Endothelial cell (in vitro differentiated cells): ENCODE measurements at regions not wholly inside any gene's neighbourhood (a gene's known extent, or its start where the extent isn't known, plus 50 kb on each side); places are given as distances from the start of the nearest gene placed in this dataset.

Source experiments
- DNase-seq: peaks from one replicate; pipeline ENCODE4 v3.0.0; 2021; ENCODE audit warnings: low spot score
- H3K27ac Mint-ChIP-seq: one replicate; pipeline ENCODE4 v1.8.0; 2021; ENCODE audit warnings: mixed read lengths, inconsistent platforms; ENCODE audit not compliant: unreplicated experiment
- H3K27me3 Mint-ChIP-seq: one replicate; pipeline ENCODE4 v1.8.0; 2021; ENCODE audit warnings: mild to moderate bottlenecking, moderate library complexity, mixed read lengths, inconsistent platforms; ENCODE audit not compliant: unreplicated experiment
- H3K36me3 Mint-ChIP-seq: one replicate; pipeline ENCODE4 v1.8.0; 2021; ENCODE audit warnings: mild to moderate bottlenecking, low read depth, mixed read lengths, inconsistent platforms; ENCODE audit not compliant: unreplicated experiment
- H3K4me1 Mint-ChIP-seq: one replicate; pipeline ENCODE4 v1.8.0; 2021; ENCODE audit warnings: mild to moderate bottlenecking, mixed read lengths, inconsistent platforms; ENCODE audit not compliant: unreplicated experiment
- H3K4me3 Mint-ChIP-seq: one replicate; pipeline ENCODE4 v1.8.0; 2021; ENCODE audit warnings: mild to moderate bottlenecking, mixed read lengths, inconsistent platforms; ENCODE audit not compliant: unreplicated experiment
- H3K9me3 Mint-ChIP-seq: one replicate; pipeline ENCODE4 v1.8.0; 2021; ENCODE audit warnings: mixed read lengths, inconsistent platforms; ENCODE audit not compliant: unreplicated experiment
- TF ChIP-seq, protein P1 (sequence below): fragments of 200-600 bp; sonication (generic); IDR thresholded peaks from one replicate; pipeline ENCODE4 v1.5.0; 2021; ENCODE audit warnings: antibody characterized with exemption; ENCODE audit not compliant: unreplicated experiment

GRCh38 chr20:21017528-21018085 lies 88.6 kb downstream of the LINC00237 start:
- TF ChIP-seq, protein P1, sequence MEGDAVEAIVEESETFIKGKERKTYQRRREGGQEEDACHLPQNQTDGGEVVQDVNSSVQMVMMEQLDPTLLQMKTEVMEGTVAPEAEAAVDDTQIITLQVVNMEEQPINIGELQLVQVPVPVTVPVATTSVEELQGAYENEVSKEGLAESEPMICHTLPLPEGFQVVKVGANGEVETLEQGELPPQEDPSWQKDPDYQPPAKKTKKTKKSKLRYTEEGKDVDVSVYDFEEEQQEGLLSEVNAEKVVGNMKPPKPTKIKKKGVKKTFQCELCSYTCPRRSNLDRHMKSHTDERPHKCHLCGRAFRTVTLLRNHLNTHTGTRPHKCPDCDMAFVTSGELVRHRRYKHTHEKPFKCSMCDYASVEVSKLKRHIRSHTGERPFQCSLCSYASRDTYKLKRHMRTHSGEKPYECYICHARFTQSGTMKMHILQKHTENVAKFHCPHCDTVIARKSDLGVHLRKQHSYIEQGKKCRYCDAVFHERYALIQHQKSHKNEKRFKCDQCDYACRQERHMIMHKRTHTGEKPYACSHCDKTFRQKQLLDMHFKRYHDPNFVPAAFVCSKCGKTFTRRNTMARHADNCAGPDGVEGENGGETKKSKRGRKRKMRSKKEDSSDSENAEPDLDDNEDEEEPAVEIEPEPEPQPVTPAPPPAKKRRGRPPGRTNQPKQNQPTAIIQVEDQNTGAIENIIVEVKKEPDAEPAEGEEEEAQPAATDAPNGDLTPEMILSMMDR: no peak
- Mint-ChIP-seq H3K9me3 (no peaks in the 10 kb centered on the region), H3K36me3 (no peaks in the 10 kb centered on the region), H3K27ac (no peak overlapping the region), H3K4me1 (no peaks in the 10 kb centered on the region), H3K27me3 (peaks cover 3% of the 10 kb centered on the region), H3K4me3 (no peak overlapping the region)
- DNase-seq: no peak

DNA sequence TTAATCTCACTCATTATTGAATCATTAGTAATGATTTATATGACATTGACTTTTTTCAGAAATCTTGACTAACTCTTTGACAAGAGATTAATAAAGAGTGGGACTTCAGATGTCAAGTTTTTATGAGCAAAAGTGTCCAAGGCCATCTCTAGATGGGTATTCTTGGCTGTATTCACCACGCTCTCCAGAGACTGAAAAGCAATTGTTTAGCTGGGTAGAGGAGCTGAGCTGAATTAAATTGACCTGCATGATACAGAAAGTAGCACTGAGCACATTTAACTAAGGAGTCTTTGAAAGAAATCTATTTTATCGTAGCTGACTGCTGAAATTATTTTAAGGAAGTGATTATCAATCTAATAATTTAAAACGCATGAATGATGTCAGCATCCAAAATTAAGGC lies 89.4 kb downstream of the LINC00237 start:
- H3K4me1 Mint-ChIP-seq: no peaks in the 10 kb centered on the region
- no peaks in the 10 kb centered on the region for H3K36me3 Mint-ChIP-seq
- no peaks in the 10 kb centered on the region for H3K9me3 Mint-ChIP-seq
- TF ChIP-seq, protein P1: no peak
- H3K27ac Mint-ChIP-seq: no peak overlapping the region
- H3K4me3 Mint-ChIP-seq: no peak overlapping the region
- H3K27me3 Mint-ChIP-seq: peaks cover 3% of the 10 kb centered on the region
- DNase-seq: no peak

DNA sequence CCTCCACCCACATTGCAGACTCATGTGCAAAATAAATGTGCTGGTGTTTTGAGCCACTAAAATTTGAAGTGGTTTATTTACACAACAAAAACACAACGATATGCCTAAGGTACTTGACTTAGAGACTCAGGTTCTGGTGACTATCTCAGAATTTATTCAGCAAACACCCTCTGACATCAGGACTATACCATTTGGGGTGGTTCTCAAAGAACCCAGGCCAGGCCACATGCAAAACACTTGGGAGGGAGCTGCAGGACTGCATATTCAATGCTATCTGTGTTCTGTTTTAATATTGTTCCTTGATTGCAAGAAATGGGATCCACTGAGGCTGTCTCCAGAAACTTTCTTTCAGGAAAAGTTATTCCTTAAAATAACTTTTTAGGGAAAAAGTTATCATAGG lies 91.6 kb downstream of the LINC00237 start:
- H3K9me3 Mint-ChIP-seq: no peaks in the 10 kb centered on the region
- no peak for DNase-seq
- no peaks in the 10 kb centered on the region for H3K36me3 Mint-ChIP-seq
- H3K4me3 Mint-ChIP-seq: no peak overlapping the region
- H3K27ac Mint-ChIP-seq: no peak overlapping the region
- peaks cover 3% of the 10 kb centered on the region for H3K27me3 Mint-ChIP-seq
- TF ChIP-seq, protein P1: no peak
- no peaks in the 10 kb centered on the region for H3K4me1 Mint-ChIP-seq

- Mint-ChIP-seq H3K36me3 (no peaks in the 10 kb centered on the region), H3K9me3 (no peaks in the 10 kb centered on the region), H3K27me3 (peaks cover 1% of the 10 kb centered on the region), H3K4me3 (no peak overlapping the region), H3K4me1 (no peaks in the 10 kb centered on the region), H3K27ac (no peak overlapping the region)
- TF ChIP-seq, protein P1: no peak
- DNase-seq: no peak
Observed at GRCh38 chr20:21008951-21009350, 97.2 kb downstream of the LINC00237 start.

- Mint-ChIP-seq H3K27ac (no peak overlapping the region), H3K27me3 (no peaks in the 10 kb centered on the region), H3K9me3 (no peaks in the 10 kb centered on the region), H3K4me3 (no peak overlapping the region), H3K36me3 (no peaks in the 10 kb centered on the region), H3K4me1 (no peaks in the 10 kb centered on the region)
- no peak for DNase-seq
- TF ChIP-seq, protein P1: no peak
Observed at GRCh38 chr20:21006611-21007010, 99.5 kb downstream of the LINC00237 start.
